ENCODE measurements at regions not wholly inside any gene's neighbourhood (a gene's known extent, or its start where the extent isn't known, plus 50 kb on each side); places are given as distances from the start of the nearest gene placed in this dataset.

- TF ChIP-seq ZFX (IDR thresholded peaks at IDR 0.05; ENCODE audit: borderline replicate concordance) (no peak), CTCF (IDR thresholded peaks at IDR 0.05) (no peak)
- H3K27ac ChIP-seq = no peak overlapping the region
Observed at GRCh38 chr3:186476044-186476468, 68.1 kb downstream of the CRYGS start.

GRCh38 chr3:186473166-186473565 lies 71.0 kb downstream of the CRYGS start:
- H3K27ac ChIP-seq = peak overlapping the region; percentile 28

GRCh38 chr3:186472456-186473008 lies 71.6 kb downstream of the CRYGS start:
- peak overlapping the region; percentile 28 for H3K27ac ChIP-seq
- TF ChIP-seq ZFX (IDR thresholded peaks at IDR 0.05; ENCODE audit: borderline replicate concordance) = no peak
- no peak for TF ChIP-seq CTCF (IDR thresholded peaks at IDR 0.05)

More at GRCh38 chr3:186473166-186473565, 71.0 kb downstream of the CRYGS start:
- TF ChIP-seq CTCF (IDR thresholded peaks at IDR 0.05) = no peak
- TF ChIP-seq ZFX (IDR thresholded peaks at IDR 0.05; ENCODE audit: borderline replicate concordance) = no peak

- TF ChIP-seq ZFX (IDR thresholded peaks at IDR 0.05; ENCODE audit: borderline replicate concordance) (no peak), CTCF (IDR thresholded peaks at IDR 0.05) (no peak)
- no peak overlapping the region for H3K27ac ChIP-seq
Observed at GRCh38 chr3:186471771-186472170, 72.4 kb downstream of the CRYGS start.

GRCh38 chr3:186469525-186469924 lies 74.7 kb downstream of the CRYGS start:
- TF ChIP-seq ZFX (IDR thresholded peaks at IDR 0.05; ENCODE audit: borderline replicate concordance) (no peak), CTCF (IDR thresholded peaks at IDR 0.05) (no peak)
- no peak overlapping the region for H3K27ac ChIP-seq

- H3K27ac ChIP-seq = no peak overlapping the region
- TF ChIP-seq ZFX (IDR thresholded peaks at IDR 0.05; ENCODE audit: borderline replicate concordance) = no peak
- no peak for TF ChIP-seq CTCF (IDR thresholded peaks at IDR 0.05)
Observed at GRCh38 chr3:186467969-186468368, 76.2 kb downstream of the CRYGS start.

- TF ChIP-seq CTCF (IDR thresholded peaks at IDR 0.05) = no peak
- no peak for TF ChIP-seq ZFX (IDR thresholded peaks at IDR 0.05; ENCODE audit: borderline replicate concordance)
- no peak overlapping the region for H3K27ac ChIP-seq
Observed at GRCh38 chr3:186466391-186466974, 77.7 kb downstream of the CRYGS start.
